GM12873 (cell line): ENCODE measurements at regions not wholly inside any gene's neighbourhood (a gene's known extent, or its start where the extent isn't known, plus 50 kb on each side); places are given as distances from the start of the nearest gene placed in this dataset.

Experiments
- CTCF ChIP-seq: IDR thresholded peaks from 2 replicates; pipeline ENCODE4 v1.5.1; 2012; ENCODE audit warnings: low read depth, mild to moderate bottlenecking, moderate library complexity, low read length, control low read depth; ENCODE audit not compliant: insufficient read depth; ENCODE audit errors: missing control alignments

- no peak for TF ChIP-seq CTCF
Observed at GRCh38 chr10:78982726-78983125, 86.0 kb upstream of the ZMIZ1 start.

GRCh38 chr10:78983608-78984007 lies 85.2 kb upstream of the ZMIZ1 start:
- no peak for TF ChIP-seq CTCF

- TF ChIP-seq CTCF, result no peak
Observed at GRCh38 chr10:78985973-78986818, 82.6 kb upstream of the ZMIZ1 start.

- no peak for TF ChIP-seq CTCF
Observed at GRCh38 chr10:78991187-78991586, 77.6 kb upstream of the ZMIZ1 start.

GRCh38 chr10:78992333-78992732 lies 76.4 kb upstream of the ZMIZ1 start:
- TF ChIP-seq CTCF, result no peak

GRCh38 chr10:78993261-78993945 lies 75.4 kb upstream of the ZMIZ1 start:
- no peak for TF ChIP-seq CTCF

- no peak for TF ChIP-seq CTCF
Observed at GRCh38 chr10:78995987-78996791, 72.6 kb upstream of the ZMIZ1 start.
